ENCODE measurements at regions not wholly inside any gene's neighbourhood (a gene's known extent, or its start where the extent isn't known, plus 50 kb on each side); places are given as distances from the start of the nearest gene placed in this dataset.

GRCh38 chr18:32621034-32621433 lies 150.4 kb upstream of the GAREM1 start:
- DNase-seq, result no peak

- DNase-seq, result no peak
These were observed 147.9 kb upstream of the GAREM1 start for GRCh38 chr18:32618546-32618945.

- DNase-seq, result no peak
These were observed 143.1 kb upstream of the GAREM1 start for GRCh38 chr18:32613821-32614220.

GRCh38 chr18:32612651-32613050 lies 142.0 kb upstream of the GAREM1 start:
- DNase-seq, result no peak

GRCh38 chr18:32610176-32610575 lies 139.5 kb upstream of the GAREM1 start:
- DNase-seq, result no peak

- no peak for DNase-seq
These were observed 137.1 kb upstream of the GAREM1 start for GRCh38 chr18:32607816-32608215.

GRCh38 chr18:32598144-32598543 lies 127.5 kb upstream of the GAREM1 start:
- DNase-seq, result no peak

GRCh38 chr18:32596501-32596900 lies 125.8 kb upstream of the GAREM1 start:
- no peak for DNase-seq

- DNase-seq, result no peak
These were observed 125.2 kb upstream of the GAREM1 start for GRCh38 chr18:32595832-32596231.

- no peak for DNase-seq
These were observed 117.5 kb upstream of the GAREM1 start for GRCh38 chr18:32588191-32588590.

GRCh38 chr18:32583431-32583830 lies 112.7 kb upstream of the GAREM1 start:
- DNase-seq, result no peak

- DNase-seq, result no peak
These were observed 111.8 kb upstream of the GAREM1 start for GRCh38 chr18:32582455-32582854.

GRCh38 chr18:32577561-32577960 lies 106.9 kb upstream of the GAREM1 start:
- DNase-seq, result no peak

- no peak for DNase-seq
These were observed 105.7 kb upstream of the GAREM1 start for GRCh38 chr18:32576296-32576916.

GRCh38 chr18:32566960-32567359 lies 96.3 kb upstream of the GAREM1 start:
- no peak for DNase-seq

- no peak for DNase-seq
These were observed 83.1 kb upstream of the GAREM1 start for GRCh38 chr18:32553640-32554365.

GRCh38 chr18:32553174-32553573 lies 82.5 kb upstream of the GAREM1 start:
- no peak for DNase-seq

GRCh38 chr18:32552421-32553030 lies 81.8 kb upstream of the GAREM1 start:
- DNase-seq, result peak; percentile 10

GRCh38 chr18:32550963-32551362 lies 80.3 kb upstream of the GAREM1 start:
- no peak for DNase-seq

- DNase-seq, result peak; percentile 15
These were observed 78.8 kb upstream of the GAREM1 start for GRCh38 chr18:32549248-32550110.

- no peak for DNase-seq
These were observed 78.0 kb upstream of the GAREM1 start for GRCh38 chr18:32548688-32549087.

GRCh38 chr18:32545631-32546030 lies 74.9 kb upstream of the GAREM1 start:
- DNase-seq, result no peak

GRCh38 chr18:32544088-32544487 lies 73.4 kb upstream of the GAREM1 start:
- DNase-seq, result no peak
